ENCODE measurements at regions not wholly inside any gene's neighbourhood (a gene's known extent, or its start where the extent isn't known, plus 50 kb on each side); places are given as distances from the start of the nearest gene placed in this dataset.

DNA sequence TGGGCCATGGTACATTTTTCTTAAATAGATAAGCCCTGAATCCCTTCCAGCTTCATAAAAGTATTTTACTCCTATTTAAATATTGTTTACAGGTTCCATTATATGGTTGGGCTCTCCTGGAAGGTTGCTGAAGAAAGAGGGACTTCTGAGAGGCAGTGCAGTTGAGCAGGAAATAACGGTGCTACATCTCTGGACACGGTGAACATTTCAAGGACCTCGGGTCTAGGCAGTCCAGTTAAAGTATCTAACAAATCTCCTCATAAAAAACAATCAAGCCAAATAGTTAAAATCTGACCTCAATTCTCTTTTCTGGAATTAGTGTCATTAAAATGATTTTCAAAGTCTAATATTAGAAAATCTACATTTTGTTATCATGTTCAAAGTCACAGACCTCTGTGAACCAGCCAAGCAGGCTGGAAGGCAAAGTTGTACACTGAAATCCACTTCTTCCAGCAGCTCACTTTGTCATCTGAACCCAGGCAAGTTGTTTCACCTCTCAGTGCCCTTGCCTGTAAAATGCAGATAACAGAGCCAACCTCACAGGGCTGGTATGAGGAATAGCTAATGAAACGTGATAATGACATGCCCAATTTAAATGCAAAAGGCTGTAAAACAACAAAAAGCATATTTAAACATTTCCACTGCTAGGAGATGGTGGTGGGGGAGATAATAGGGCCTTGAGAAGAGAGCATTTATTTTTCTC is 267.0 kb upstream of the KLF3 start:
- ATAC-seq (no peak), DNase-seq (no peak)
- intact Hi-C loops (cut with micrococcal nuclease) = no loop called here
- H3K27ac Mint-ChIP-seq = no peak overlapping the region
- H3K27me3 Mint-ChIP-seq = no peaks in the 10 kb centered on the region
- no peaks in the 10 kb centered on the region for H3K4me1 Mint-ChIP-seq (ENCODE audit: low read depth)
- no peak overlapping the region for H3K4me3 Mint-ChIP-seq
- H3K36me3 Mint-ChIP-seq (ENCODE audit: low read depth) = peaks cover 1% of the 10 kb centered on the region
- no peak for TF ChIP-seq CTCF (IDR thresholded peaks at IDR 0.05)
- peaks cover 18% of the 10 kb centered on the region for H3K9me3 Mint-ChIP-seq
- ChIA-PET POLR2A (no interaction called here), CTCF (interaction anchor here (1.2 kb wide), 1 partner anchor 10 kb away, joined by 3 read pairs; no protein-coding TSS in a partner anchor)

GRCh38 chr4:38400946-38401345 is 263.1 kb upstream of the KLF3 start:
- intact Hi-C loops (cut with micrococcal nuclease) = no loop called here

GRCh38 chr4:38406243-38406642 is 257.8 kb upstream of the KLF3 start:
- Mint-ChIP-seq H3K4me1 (ENCODE audit: low read depth) (peaks cover 5% of the 10 kb centered on the region), H3K4me3 (no peak overlapping the region), H3K36me3 (ENCODE audit: low read depth) (no peaks in the 10 kb centered on the region), H3K27me3 (no peaks in the 10 kb centered on the region), H3K27ac (no peak overlapping the region), H3K9me3 (no peaks in the 10 kb centered on the region)
- intact Hi-C loops (cut with micrococcal nuclease) = no loop called here
- DNase-seq (no peak), ATAC-seq (no peak)
- TF ChIP-seq CTCF (IDR thresholded peaks at IDR 0.05) = no peak
- POLR2A ChIA-PET = interaction anchor here (0.5 kb wide), 1 partner anchor 835 kb away, joined by 3 read pairs; no protein-coding TSS in a partner anchor
- CTCF ChIA-PET = no interaction called here

More at GRCh38 chr4:38400946-38401345, 263.1 kb upstream of the KLF3 start:
- Mint-ChIP-seq H3K36me3 (ENCODE audit: low read depth) (no peaks in the 10 kb centered on the region), H3K4me1 (ENCODE audit: low read depth) (no peaks in the 10 kb centered on the region), H3K27me3 (no peaks in the 10 kb centered on the region), H3K27ac (no peak overlapping the region), H3K9me3 (peaks cover 7% of the 10 kb centered on the region), H3K4me3 (no peak overlapping the region)
- no peak for ATAC-seq
- TF ChIP-seq CTCF (IDR thresholded peaks at IDR 0.05) = no peak
- POLR2A ChIA-PET = no interaction called here
- CTCF ChIA-PET = no interaction called here
- no peak for DNase-seq

- ATAC-seq (no peak), DNase-seq (no peak)
- POLR2A ChIA-PET = no interaction called here
- Mint-ChIP-seq H3K27ac (no peak overlapping the region), H3K9me3 (no peaks in the 10 kb centered on the region), H3K4me3 (no peak overlapping the region), H3K36me3 (ENCODE audit: low read depth) (no peaks in the 10 kb centered on the region), H3K4me1 (ENCODE audit: low read depth) (peaks cover 21% of the 10 kb centered on the region), H3K27me3 (no peaks in the 10 kb centered on the region)
- no peak for TF ChIP-seq CTCF (IDR thresholded peaks at IDR 0.05)
- CTCF ChIA-PET = interaction anchor here (1.4 kb wide), 1 partner anchor 266 kb away, joined by 3 read pairs; no protein-coding TSS in a partner anchor
- intact Hi-C loops (cut with micrococcal nuclease) = no loop called here
These were observed 254.1 kb upstream of the KLF3 start for GRCh38 chr4:38409852-38410251.

GRCh38 chr4:38411092-38411491 is 252.9 kb upstream of the KLF3 start:
- CTCF ChIA-PET = interaction anchor here (1.4 kb wide), 2 partner anchors 10 to 265 kb away, joined by 3 to 4 read pairs; no protein-coding TSS in a partner anchor
- ATAC-seq (peak; percentile 80), DNase-seq (peak; percentile 41)
- H3K4me1 Mint-ChIP-seq (ENCODE audit: low read depth) = peaks cover 26% of the 10 kb centered on the region
- intact Hi-C loops (cut with micrococcal nuclease) = no loop called here
- no peaks in the 10 kb centered on the region for H3K27me3 Mint-ChIP-seq
- no peaks in the 10 kb centered on the region for H3K36me3 Mint-ChIP-seq (ENCODE audit: low read depth)
- no peak overlapping the region for H3K4me3 Mint-ChIP-seq
- H3K9me3 Mint-ChIP-seq = no peaks in the 10 kb centered on the region
- no peak for TF ChIP-seq CTCF (IDR thresholded peaks at IDR 0.05)
- POLR2A ChIA-PET = no interaction called here
- H3K27ac Mint-ChIP-seq = no peak overlapping the region

All from activated CD8-positive, alpha-beta T cell treated with anti-CD3 and anti-CD28 coated beads for 36 hours (primary cell).